ENCODE measurements at regions not wholly inside any gene's neighbourhood (a gene's known extent, or its start where the extent isn't known, plus 50 kb on each side); places are given as distances from the start of the nearest gene placed in this dataset.

DNA sequence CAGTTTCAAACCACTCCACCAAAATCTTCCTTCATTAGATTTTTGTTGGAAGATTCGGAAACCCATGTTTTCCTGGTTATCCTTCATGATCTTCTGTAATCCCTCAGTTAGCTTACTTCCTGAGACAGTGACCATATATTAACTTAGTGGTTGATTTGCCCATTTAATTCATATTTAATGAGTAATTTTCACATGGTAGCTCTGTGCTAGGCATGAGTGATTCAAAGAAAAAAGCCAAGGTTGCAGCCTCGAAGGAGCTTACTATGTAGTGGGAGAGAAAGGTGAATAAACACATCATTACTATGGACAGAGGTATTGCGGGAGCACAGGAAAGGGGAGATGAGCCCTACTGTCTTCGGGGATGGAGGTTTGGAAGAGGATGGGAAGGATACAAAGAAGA, 158.5 kb downstream of the TLE1 start:
- FAIRE-seq: no peak
- Histone ChIP-seq H2AFZ (ENCODE audit: low read depth, low read length) (no peak overlapping the region), H3K9me3 (replicated peaks; ENCODE audit: control insufficient read depth, insufficient read depth, low read length) (no peaks in the 10 kb centered on the region), H3K79me2 (ENCODE audit: control insufficient read depth, insufficient read depth, low read length) (no peaks in the 10 kb centered on the region), H3K9ac (replicated peaks; ENCODE audit: extremely low read depth, insufficient read depth, low read length) (no peak overlapping the region), H4K20me1 (replicated peaks; ENCODE audit: control insufficient read depth, extremely low read depth, insufficient read depth, low read length) (no peaks in the 10 kb centered on the region), H3K9me1 (replicated peaks; ENCODE audit: control insufficient read depth, extremely low read depth, insufficient read depth, low read length) (no peaks in the 10 kb centered on the region), H3K27me3 (ENCODE audit: control insufficient read depth in 2 of 2, insufficient read depth in 2 of 2, low read length in 2 of 2) (no peaks in the 10 kb centered on the region), H3K36me3 (ENCODE audit: control insufficient read depth in 2 of 2, extremely low read depth in 1 of 2, insufficient read depth in 2 of 2, low read length in 2 of 2) (no peaks in the 10 kb centered on the region), H3K4me2 (ENCODE audit: insufficient read depth, low read length) (no peak overlapping the region), H3K4me3 (replicated peaks in 1 of 3; ENCODE audit: insufficient read depth in 1 of 3, low read depth in 1 of 3, low read length in 3 of 3) (no peak overlapping the region), H3K4me1 (ENCODE audit: control insufficient read depth, extremely low read depth, insufficient read depth, low read length) (peaks cover 10% of the 10 kb centered on the region), H3K27ac (ENCODE audit: insufficient read depth, low read depth, low read length) (no peak overlapping the region)
- dilution Hi-C loops (cut with MboI; ENCODE audit: extremely low pct_ligation_motif_present, low sequenced_read_pairs) (no loop called here), intact Hi-C loops (cut with micrococcal nuclease) (loop anchor here (2.0 kb wide), 1 partner anchor 56 kb away; no protein-coding TSS in a partner anchor)
- no TSS peak for BruUV-seq (replicated peaks)
- TF ChIP-seq MAX (IDR thresholded peaks at IDR 0.05; ENCODE audit: insufficient read depth, insufficient read length) (no peak), JUN (IDR thresholded peaks at IDR 0.05; ENCODE audit: borderline replicate concordance, insufficient read depth, insufficient read length, low read depth) (no peak), POLR2AphosphoS5 (IDR thresholded peaks at IDR 0.05; ENCODE audit: insufficient read depth, low read depth, low read length) (no peak), FOS (IDR thresholded peaks at IDR 0.05; ENCODE audit: borderline replicate concordance, insufficient read depth, low read length) (no peak), POLR2A (IDR thresholded peaks at IDR 0.05; ENCODE audit: low read depth, low read length) (no peak), MYC (IDR thresholded peaks at IDR 0.05; ENCODE audit: low read depth, low read length) (no peak), EZH2 (IDR thresholded peaks at IDR 0.05; ENCODE audit: borderline replicate concordance, low read depth, low read length, severe bottlenecking) (no peak), GATA2 (IDR thresholded peaks at IDR 0.05; ENCODE audit: insufficient read depth, insufficient read length, low read depth, low read length) (no peak)
- TF ChIP-seq, protein P1, sequence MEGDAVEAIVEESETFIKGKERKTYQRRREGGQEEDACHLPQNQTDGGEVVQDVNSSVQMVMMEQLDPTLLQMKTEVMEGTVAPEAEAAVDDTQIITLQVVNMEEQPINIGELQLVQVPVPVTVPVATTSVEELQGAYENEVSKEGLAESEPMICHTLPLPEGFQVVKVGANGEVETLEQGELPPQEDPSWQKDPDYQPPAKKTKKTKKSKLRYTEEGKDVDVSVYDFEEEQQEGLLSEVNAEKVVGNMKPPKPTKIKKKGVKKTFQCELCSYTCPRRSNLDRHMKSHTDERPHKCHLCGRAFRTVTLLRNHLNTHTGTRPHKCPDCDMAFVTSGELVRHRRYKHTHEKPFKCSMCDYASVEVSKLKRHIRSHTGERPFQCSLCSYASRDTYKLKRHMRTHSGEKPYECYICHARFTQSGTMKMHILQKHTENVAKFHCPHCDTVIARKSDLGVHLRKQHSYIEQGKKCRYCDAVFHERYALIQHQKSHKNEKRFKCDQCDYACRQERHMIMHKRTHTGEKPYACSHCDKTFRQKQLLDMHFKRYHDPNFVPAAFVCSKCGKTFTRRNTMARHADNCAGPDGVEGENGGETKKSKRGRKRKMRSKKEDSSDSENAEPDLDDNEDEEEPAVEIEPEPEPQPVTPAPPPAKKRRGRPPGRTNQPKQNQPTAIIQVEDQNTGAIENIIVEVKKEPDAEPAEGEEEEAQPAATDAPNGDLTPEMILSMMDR (IDR thresholded peaks at IDR 0.05; ENCODE audit: extremely low read depth in 1 of 2, insufficient read depth in 1 of 2, low read depth in 1 of 2, low read length in 2 of 2): no peak
- POLR2A ChIA-PET: interaction anchor here (0.6 kb wide), 1 partner anchor 142 kb away, joined by 7 read pairs; no protein-coding TSS in a partner anchor
- CTCF ChIA-PET: interaction anchor here (1.0 to 2.3 kb wide), 3 partner anchors 8 to 86 kb away, joined by 3 to 13 read pairs (median 5); no protein-coding TSS in a partner anchor
- DNase-seq (ENCODE audit: low read depth, low spot score): no peak
